Ishikawa (cell line): ENCODE measurements at regions not wholly inside any gene's neighbourhood (a gene's known extent, or its start where the extent isn't known, plus 50 kb on each side); places are given as distances from the start of the nearest gene placed in this dataset.

Experiments used
- CREB1 ChIP-seq: IDR thresholded peaks from 2 replicates; pipeline ENCODE4 v1.6.1; 2012; ENCODE audit warnings: low read depth
- EGR1 ChIP-seq: IDR thresholded peaks from 2 replicates; pipeline ENCODE4 v1.6.1; 2012
- FOXM1 ChIP-seq: IDR thresholded peaks from 2 replicates; pipeline ENCODE4 v1.6.1; 2012; ENCODE audit warnings: low read depth, borderline replicate concordance
- NFIC ChIP-seq: IDR thresholded peaks from 2 replicates; pipeline ENCODE4 v1.6.1; 2012
- RAD21 ChIP-seq: IDR thresholded peaks from 2 replicates; pipeline ENCODE4 v1.6.1; 2012; ENCODE audit warnings: low read depth
- REST ChIP-seq: IDR thresholded peaks from 2 replicates; pipeline ENCODE4 v1.6.1; 2012; ENCODE audit warnings: low read depth, mild to moderate bottlenecking
- TEAD4 ChIP-seq: IDR thresholded peaks from 2 replicates; pipeline ENCODE4 v1.6.1; 2012
- YY1 ChIP-seq: IDR thresholded peaks from 2 replicates; pipeline ENCODE4 v1.6.1; 2012; ENCODE audit warnings: low read depth

GRCh38 chr2:228777855-228778355 is 493.2 kb downstream of the PID1 start:
- TF ChIP-seq RAD21 (no peak), NFIC (no peak), REST (no peak), FOXM1 (no peak), YY1 (no peak), CREB1 (no peak), TEAD4 (no peak), EGR1 (no peak)
